HEK293 (cell line): ENCODE measurements at regions not wholly inside any gene's neighbourhood (a gene's known extent, or its start where the extent isn't known, plus 50 kb on each side); places are given as distances from the start of the nearest gene placed in this dataset.

Source experiments
- CTCF ChIA-PET: fragments of 350-600 bp; formaldehyde crosslinking; extraction: SDS; loops from one replicate; lab custom pipeline; 2021; ENCODE audit warnings: antibody characterized with exemption; lab: Yijun Ruan, JAX
- POLR2A ChIA-PET: fragments of 300-600 bp; formaldehyde crosslinking; extraction: SDS; loops from one replicate; lab custom pipeline; 2020; ENCODE audit warnings: antibody characterized with exemption, inconsistent platforms; lab: Yijun Ruan, JAX
- H3K27ac ChIP-seq: fragments of 200-500 bp; sonication (Bioruptor generic); 2 replicates; pipeline ENCODE4 v1.5.1; 2014; ENCODE audit warnings: low read depth, low read length, control low read depth, inconsistent platforms; ENCODE audit errors: extremely low read depth
- H3K36me3 ChIP-seq, 2 experiments: fragments of 200-500 bp in 1 of 2; sonication (Bioruptor generic) in 1 of 2; 1 replicate in 1 of 2; 2 replicates in 1 of 2; pipeline ENCODE4 v1.5.1; 2014 to 2017; ENCODE audit warnings: inconsistent platforms in 2 of 2, low read length in 2 of 2; ENCODE audit not compliant: control insufficient read depth in 2 of 2, insufficient read depth in 1 of 2
- H3K4me1 ChIP-seq: fragments of 200-500 bp; sonication (Bioruptor generic); 2 replicates; pipeline ENCODE4 v1.5.1; 2014; ENCODE audit warnings: mild to moderate bottlenecking, low read length, inconsistent platforms; ENCODE audit not compliant: control insufficient read depth, insufficient read depth
- H3K4me3 ChIP-seq: 2 replicates; pipeline ENCODE4 v1.5.1; 2011; ENCODE audit warnings: low read depth, mild to moderate bottlenecking, control low read depth, low read length, moderate library complexity
- H3K9me3 ChIP-seq: fragments of 200-500 bp; sonication (Bioruptor generic); 2 replicates; pipeline ENCODE4 v1.5.1; 2014; ENCODE audit warnings: low read depth, low read length, inconsistent platforms; ENCODE audit not compliant: control insufficient read depth, insufficient read depth
- BCL11A ChIP-seq: fragments of 450-650 bp; formaldehyde crosslinking; IDR thresholded peaks from 2 replicates; pipeline ENCODE4 v1.5.1; 2016; ENCODE audit warnings: low read depth, missing biosample characterization, missing genetic modification characterization
- KLF7 ChIP-seq: fragments of 450-650 bp; formaldehyde crosslinking; IDR thresholded peaks from 2 replicates; pipeline ENCODE4 v1.5.1; 2016; ENCODE audit warnings: missing biosample characterization, missing genetic modification characterization, borderline replicate concordance
- SALL2 ChIP-seq: fragments of 450-650 bp; formaldehyde crosslinking; IDR thresholded peaks from 2 replicates; pipeline ENCODE4 v1.5.0; 2017; ENCODE audit warnings: missing biosample characterization, mild to moderate bottlenecking, missing genetic modification characterization, borderline replicate concordance
- SETDB1 ChIP-seq: IDR thresholded peaks from one replicate; pipeline ENCODE4 v1.6.1; 2017; ENCODE audit warnings: mild to moderate bottlenecking, low read length, moderate library complexity, mixed read lengths; ENCODE audit not compliant: insufficient read length
- ZBTB7A ChIP-seq: fragments of 450-650 bp; formaldehyde crosslinking; IDR thresholded peaks from 2 replicates; pipeline ENCODE4 v1.5.1; 2016; ENCODE audit warnings: low read depth, missing biosample characterization, missing genetic modification characterization
- ZFHX2 ChIP-seq: fragments of 450-650 bp; formaldehyde crosslinking; conservative IDR thresholded peaks from 2 replicates; pipeline ENCODE4 v1.5.1; 2016; ENCODE audit warnings: missing biosample characterization, missing genetic modification characterization
- ZNF239 ChIP-seq: fragments of 450-650 bp; formaldehyde crosslinking; IDR thresholded peaks from 2 replicates; pipeline ENCODE4 v1.5.1; 2016; ENCODE audit warnings: missing biosample characterization, missing genetic modification characterization
- ZNF292 ChIP-seq: fragments of 450-650 bp; formaldehyde crosslinking; IDR thresholded peaks from 2 replicates; pipeline ENCODE4 v1.5.1; 2016; ENCODE audit warnings: low read depth, missing biosample characterization, missing genetic modification characterization, borderline replicate concordance
- ZNF501 ChIP-seq: fragments of 450-650 bp; formaldehyde crosslinking; IDR thresholded peaks from 2 replicates; pipeline ENCODE4 v1.5.1; 2016; ENCODE audit warnings: missing biosample characterization, missing genetic modification characterization
- ZNF510 ChIP-seq: fragments of 450-650 bp; formaldehyde crosslinking; IDR thresholded peaks from 2 replicates; pipeline ENCODE4 v1.5.1; 2018; ENCODE audit warnings: mild to moderate bottlenecking, missing genetic modification characterization, missing biosample characterization; ENCODE audit not compliant: insufficient replicate concordance
- ZNF514 ChIP-seq: fragments of 450-650 bp; formaldehyde crosslinking; IDR thresholded peaks from 2 replicates; pipeline ENCODE4 v1.5.1; 2016; ENCODE audit warnings: missing biosample characterization, missing genetic modification characterization
- ZNF521 ChIP-seq: fragments of 450-650 bp; formaldehyde crosslinking; IDR thresholded peaks from 2 replicates; pipeline ENCODE4 v1.5.1; 2017; ENCODE audit warnings: missing biosample characterization, mild to moderate bottlenecking, missing genetic modification characterization
- ZNF530 ChIP-seq: fragments of 450-650 bp; formaldehyde crosslinking; IDR thresholded peaks from 2 replicates; pipeline ENCODE4 v1.5.1; 2016; ENCODE audit warnings: low read depth, missing biosample characterization, missing genetic modification characterization
- ZNF600 ChIP-seq: fragments of 450-650 bp; formaldehyde crosslinking; IDR thresholded peaks from 2 replicates; pipeline ENCODE4 v1.5.1; 2016; ENCODE audit warnings: missing biosample characterization, missing genetic modification characterization
- ZNF701 ChIP-seq: fragments of 450-650 bp; formaldehyde crosslinking; IDR thresholded peaks from 2 replicates; pipeline ENCODE4 v1.5.1; 2016; ENCODE audit warnings: missing biosample characterization, missing genetic modification characterization
- ZNF785 ChIP-seq: fragments of 450-650 bp; formaldehyde crosslinking; IDR thresholded peaks from 2 replicates; pipeline ENCODE4 v1.5.1; 2016; ENCODE audit warnings: missing biosample characterization, missing genetic modification characterization
- ZXDB ChIP-seq: fragments of 450-650 bp; formaldehyde crosslinking; IDR thresholded peaks from 2 replicates; pipeline ENCODE4 v1.5.1; 2016; ENCODE audit warnings: missing biosample characterization, missing genetic modification characterization
- TF ChIP-seq, protein P1 (sequence below): fragments of 450-650 bp; formaldehyde crosslinking; IDR thresholded peaks from 2 replicates; pipeline ENCODE4 v1.5.1; 2016; ENCODE audit warnings: missing biosample characterization, missing genetic modification characterization
- TF ChIP-seq, protein P2 (sequence below): fragments of 450-650 bp; formaldehyde crosslinking; IDR thresholded peaks from 2 replicates; pipeline ENCODE4 v1.5.1; 2016; ENCODE audit warnings: missing biosample characterization, missing genetic modification characterization
- TF ChIP-seq, protein P3 (sequence below): fragments of 450-650 bp; formaldehyde crosslinking; IDR thresholded peaks from 2 replicates; pipeline ENCODE4 v1.5.1; 2016; ENCODE audit warnings: missing biosample characterization, missing genetic modification characterization
- TF ChIP-seq, protein P4 (sequence below): fragments of 450-650 bp; formaldehyde crosslinking; IDR thresholded peaks from 2 replicates; pipeline ENCODE4 v1.5.1; 2016; ENCODE audit warnings: missing biosample characterization, missing genetic modification characterization
- TF ChIP-seq, protein P5 (sequence below): fragments of 450-650 bp; formaldehyde crosslinking; IDR thresholded peaks from 2 replicates; pipeline ENCODE4 v1.5.1; 2016; ENCODE audit warnings: missing biosample characterization, missing genetic modification characterization
- TF ChIP-seq, protein P6 (sequence below): fragments of 450-650 bp; IDR thresholded peaks from 2 replicates; pipeline ENCODE4 v1.5.1; 2018; ENCODE audit warnings: missing biosample characterization, missing genetic modification characterization

DNA sequence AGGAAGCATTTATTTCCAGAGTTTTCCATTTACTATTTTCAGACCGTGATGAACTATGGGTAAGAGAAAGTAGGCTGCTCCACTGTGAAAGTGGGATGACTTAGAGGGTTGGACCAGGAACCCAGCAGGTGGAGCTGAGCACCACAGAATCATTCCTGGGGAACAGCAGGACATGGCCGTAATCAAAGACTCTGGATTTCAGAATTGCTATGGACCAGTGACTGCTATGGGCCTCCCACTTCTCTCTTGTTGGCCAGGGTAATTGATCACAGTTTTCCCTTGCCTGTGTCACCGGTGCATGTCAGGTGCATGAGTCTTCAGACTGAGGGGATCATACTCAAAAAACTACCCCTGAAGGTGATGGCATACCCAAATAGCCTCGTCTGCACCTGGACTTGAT, 90.6 kb upstream of the GPC1 start:
- TF ChIP-seq SETDB1 (peak; percentile 53), ZNF292 (tag by site-specific recombination) (no peak), ZNF514 (tag by site-specific recombination) (no peak)
- Histone ChIP-seq H3K4me1 (no peaks in the 10 kb centered on the region), H3K36me3 (no peaks in the 10 kb centered on the region), H3K9me3 (no peaks in the 10 kb centered on the region), H3K4me3 (no peak overlapping the region), H3K27ac (no peak overlapping the region)
- ChIA-PET CTCF (no interaction called here), POLR2A (no interaction called here)

DNA sequence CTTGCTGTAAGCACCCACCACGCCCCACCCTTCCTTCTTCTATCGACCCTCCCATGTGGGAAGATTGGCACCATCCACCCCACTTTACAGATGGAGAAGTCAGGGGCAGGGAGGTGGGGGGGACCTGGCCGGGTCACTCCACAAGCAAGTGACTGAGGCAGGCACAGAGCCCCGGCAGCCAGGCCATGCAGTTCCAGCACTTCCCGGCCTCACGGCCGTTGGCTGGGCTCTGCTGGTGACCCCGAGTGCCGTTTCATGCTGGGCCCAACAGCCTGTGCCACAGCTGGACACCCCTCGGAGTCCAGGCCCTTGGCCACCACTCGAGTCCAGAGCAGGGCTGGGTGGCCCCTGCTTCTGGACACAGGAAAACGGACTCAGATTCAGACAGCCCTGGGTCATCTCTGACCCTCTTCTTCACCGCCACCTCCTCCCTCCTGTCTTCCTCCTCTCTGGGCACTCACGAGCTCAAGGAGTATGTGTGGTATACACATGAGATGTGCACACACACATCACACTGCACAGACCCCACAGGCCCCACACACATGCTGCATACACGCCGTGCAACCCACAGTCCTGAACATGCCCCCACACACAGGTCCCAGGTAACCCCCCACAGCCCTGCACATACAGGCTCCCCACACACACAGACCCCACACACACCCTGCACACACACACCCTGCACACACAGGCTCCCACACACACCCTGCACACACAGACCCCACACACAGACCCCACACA, 89.3 kb upstream of the GPC1 start:
- H3K4me3 ChIP-seq, result no peak overlapping the region
- TF ChIP-seq ZNF785 (tag by site-specific recombination) (no peak), ZFHX2 (tag by site-specific recombination) (no peak), SALL2 (tag by site-specific recombination) (no peak), ZXDB (tag by site-specific recombination) (no peak), ZNF530 (tag by site-specific recombination) (no peak), ZNF600 (tag by site-specific recombination) (no peak), ZNF701 (no peak), ZNF510 (tag by site-specific recombination) (no peak), BCL11A (tag by site-specific recombination) (no peak), KLF7 (tag by site-specific recombination) (no peak), ZNF239 (tag by site-specific recombination) (no peak), ZBTB7A (tag by site-specific recombination) (no peak), ZNF521 (no peak), ZNF501 (no peak)
- TF ChIP-seq, protein P1, sequence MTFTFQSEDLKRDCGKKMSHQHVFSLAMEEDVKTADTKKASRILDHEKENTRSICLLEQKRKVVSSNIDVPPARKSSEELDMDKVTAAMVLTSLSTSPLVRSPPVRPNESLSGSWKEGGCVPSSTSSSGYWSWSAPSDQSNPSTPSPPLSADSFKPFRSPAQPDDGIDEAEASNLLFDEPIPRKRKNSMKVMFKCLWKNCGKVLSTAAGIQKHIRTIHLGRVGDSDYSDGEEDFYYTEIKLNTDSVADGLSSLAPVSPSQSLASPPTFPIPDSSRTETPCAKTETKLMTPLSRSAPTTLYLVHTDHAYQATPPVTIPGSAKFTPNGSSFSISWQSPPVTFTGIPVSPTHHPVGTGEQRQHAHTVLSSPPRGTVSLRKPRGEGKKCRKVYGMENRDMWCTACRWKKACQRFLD (tag by site-specific recombination), result no peak
- TF ChIP-seq, protein P2, sequence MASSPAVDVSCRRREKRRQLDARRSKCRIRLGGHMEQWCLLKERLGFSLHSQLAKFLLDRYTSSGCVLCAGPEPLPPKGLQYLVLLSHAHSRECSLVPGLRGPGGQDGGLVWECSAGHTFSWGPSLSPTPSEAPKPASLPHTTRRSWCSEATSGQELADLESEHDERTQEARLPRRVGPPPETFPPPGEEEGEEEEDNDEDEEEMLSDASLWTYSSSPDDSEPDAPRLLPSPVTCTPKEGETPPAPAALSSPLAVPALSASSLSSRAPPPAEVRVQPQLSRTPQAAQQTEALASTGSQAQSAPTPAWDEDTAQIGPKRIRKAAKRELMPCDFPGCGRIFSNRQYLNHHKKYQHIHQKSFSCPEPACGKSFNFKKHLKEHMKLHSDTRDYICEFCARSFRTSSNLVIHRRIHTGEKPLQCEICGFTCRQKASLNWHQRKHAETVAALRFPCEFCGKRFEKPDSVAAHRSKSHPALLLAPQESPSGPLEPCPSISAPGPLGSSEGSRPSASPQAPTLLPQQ (tag by site-specific recombination), result no peak
- TF ChIP-seq, protein P3, sequence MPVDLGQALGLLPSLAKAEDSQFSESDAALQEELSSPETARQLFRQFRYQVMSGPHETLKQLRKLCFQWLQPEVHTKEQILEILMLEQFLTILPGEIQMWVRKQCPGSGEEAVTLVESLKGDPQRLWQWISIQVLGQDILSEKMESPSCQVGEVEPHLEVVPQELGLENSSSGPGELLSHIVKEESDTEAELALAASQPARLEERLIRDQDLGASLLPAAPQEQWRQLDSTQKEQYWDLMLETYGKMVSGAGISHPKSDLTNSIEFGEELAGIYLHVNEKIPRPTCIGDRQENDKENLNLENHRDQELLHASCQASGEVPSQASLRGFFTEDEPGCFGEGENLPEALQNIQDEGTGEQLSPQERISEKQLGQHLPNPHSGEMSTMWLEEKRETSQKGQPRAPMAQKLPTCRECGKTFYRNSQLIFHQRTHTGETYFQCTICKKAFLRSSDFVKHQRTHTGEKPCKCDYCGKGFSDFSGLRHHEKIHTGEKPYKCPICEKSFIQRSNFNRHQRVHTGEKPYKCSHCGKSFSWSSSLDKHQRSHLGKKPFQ (tag by site-specific recombination), result no peak
- TF ChIP-seq, protein P4, sequence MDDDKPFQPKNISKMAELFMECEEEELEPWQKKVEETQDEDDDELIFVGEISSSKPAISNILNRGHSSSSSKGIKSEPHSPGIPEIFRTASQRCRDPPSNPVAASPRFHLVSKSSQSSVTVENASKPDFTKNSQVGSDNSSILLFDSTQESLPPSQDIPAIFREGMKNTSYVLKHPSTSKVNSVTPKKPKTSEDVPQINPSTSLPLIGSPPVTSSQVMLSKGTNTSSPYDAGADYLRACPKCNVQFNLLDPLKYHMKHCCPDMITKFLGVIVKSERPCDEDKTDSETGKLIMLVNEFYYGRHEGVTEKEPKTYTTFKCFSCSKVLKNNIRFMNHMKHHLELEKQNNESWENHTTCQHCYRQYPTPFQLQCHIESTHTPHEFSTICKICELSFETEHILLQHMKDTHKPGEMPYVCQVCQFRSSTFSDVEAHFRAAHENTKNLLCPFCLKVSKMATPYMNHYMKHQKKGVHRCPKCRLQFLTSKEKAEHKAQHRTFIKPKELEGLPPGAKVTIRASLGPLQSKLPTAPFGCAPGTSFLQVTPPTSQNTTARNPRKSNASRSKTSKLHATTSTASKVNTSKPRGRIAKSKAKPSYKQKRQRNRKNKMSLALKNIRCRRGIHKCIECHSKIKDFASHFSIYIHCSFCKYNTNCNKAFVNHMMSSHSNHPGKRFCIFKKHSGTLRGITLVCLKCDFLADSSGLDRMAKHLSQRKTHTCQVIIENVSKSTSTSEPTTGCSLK (tag by site-specific recombination), result no peak
- TF ChIP-seq, protein P5, sequence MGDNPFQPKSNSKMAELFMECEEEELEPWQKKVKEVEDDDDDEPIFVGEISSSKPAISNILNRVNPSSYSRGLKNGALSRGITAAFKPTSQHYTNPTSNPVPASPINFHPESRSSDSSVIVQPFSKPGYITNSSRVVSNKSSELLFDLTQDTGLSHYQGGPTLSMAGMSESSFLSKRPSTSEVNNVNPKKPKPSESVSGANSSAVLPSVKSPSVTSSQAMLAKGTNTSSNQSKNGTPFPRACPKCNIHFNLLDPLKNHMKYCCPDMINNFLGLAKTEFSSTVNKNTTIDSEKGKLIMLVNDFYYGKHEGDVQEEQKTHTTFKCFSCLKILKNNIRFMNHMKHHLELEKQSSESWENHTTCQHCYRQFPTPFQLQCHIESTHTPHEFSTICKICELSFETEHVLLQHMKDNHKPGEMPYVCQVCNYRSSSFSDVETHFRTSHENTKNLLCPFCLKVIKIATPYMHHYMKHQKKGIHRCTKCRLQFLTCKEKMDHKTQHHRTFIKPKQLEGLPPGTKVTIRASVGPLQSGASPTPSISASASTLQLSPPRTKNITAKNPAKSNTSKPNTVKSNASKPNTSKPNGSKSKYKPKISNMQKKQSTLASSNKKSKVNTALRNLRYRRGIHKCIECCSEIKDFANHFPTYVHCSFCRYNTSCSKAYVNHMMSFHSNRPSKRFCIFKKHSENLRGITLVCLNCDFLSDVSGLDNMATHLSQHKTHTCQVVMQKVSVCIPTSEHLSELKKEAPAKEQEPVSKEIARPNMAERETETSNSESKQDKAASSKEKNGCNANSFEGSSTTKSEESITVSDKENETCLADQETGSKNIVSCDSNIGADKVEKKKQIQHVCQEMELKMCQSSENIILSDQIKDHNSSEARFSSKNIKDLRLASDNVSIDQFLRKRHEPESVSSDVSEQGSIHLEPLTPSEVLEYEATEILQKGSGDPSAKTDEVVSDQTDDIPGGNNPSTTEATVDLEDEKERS (tag by site-specific recombination), result no peak
- TF ChIP-seq, protein P6, sequence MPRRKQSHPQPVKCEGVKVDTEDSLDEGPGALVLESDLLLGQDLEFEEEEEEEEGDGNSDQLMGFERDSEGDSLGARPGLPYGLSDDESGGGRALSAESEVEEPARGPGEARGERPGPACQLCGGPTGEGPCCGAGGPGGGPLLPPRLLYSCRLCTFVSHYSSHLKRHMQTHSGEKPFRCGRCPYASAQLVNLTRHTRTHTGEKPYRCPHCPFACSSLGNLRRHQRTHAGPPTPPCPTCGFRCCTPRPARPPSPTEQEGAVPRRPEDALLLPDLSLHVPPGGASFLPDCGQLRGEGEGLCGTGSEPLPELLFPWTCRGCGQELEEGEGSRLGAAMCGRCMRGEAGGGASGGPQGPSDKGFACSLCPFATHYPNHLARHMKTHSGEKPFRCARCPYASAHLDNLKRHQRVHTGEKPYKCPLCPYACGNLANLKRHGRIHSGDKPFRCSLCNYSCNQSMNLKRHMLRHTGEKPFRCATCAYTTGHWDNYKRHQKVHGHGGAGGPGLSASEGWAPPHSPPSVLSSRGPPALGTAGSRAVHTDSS (tag by site-specific recombination), result no peak
- no peaks in the 10 kb centered on the region for H3K36me3 ChIP-seq
- CTCF ChIA-PET, result no interaction called here
- H3K4me1 ChIP-seq, result no peaks in the 10 kb centered on the region
- H3K27ac ChIP-seq, result no peak overlapping the region
- H3K9me3 ChIP-seq, result no peaks in the 10 kb centered on the region
- POLR2A ChIA-PET, result no interaction called here
